Kidney (tissue), 13 donors: ENCODE measurements at regions not wholly inside any gene's neighbourhood (a gene's known extent, or its start where the extent isn't known, plus 50 kb on each side); places are given as distances from the start of the nearest gene placed in this dataset.

Source experiments
- DNase-seq, 5 donors: peaks; one replicate each; pipeline ENCODE4 v3.0.0-alpha.2; 2013 to 2020
- FAIRE-seq: peaks from 2 replicates; lab custom pipeline; 2012; peaks lifted over from hg19 to GRCh38; lab: Jason Lieb, UNC
- H3K27ac ChIP-seq, 2 donors: one replicate each; pipeline ENCODE4 v1.7.0; 2013; ENCODE audit warnings: low read depth in 2 of 2, low read length in 2 of 2, inconsistent platforms in 1 of 2
- H3K27me3 ChIP-seq: one replicate; pipeline ENCODE4 v1.7.1; 2013; ENCODE audit warnings: low read length, inconsistent platforms; ENCODE audit not compliant: control insufficient read depth, insufficient read depth
- H3K36me3 ChIP-seq, 3 donors: one replicate each; pipeline versions ENCODE4 v1.7.0 to v1.7.1; 2013; ENCODE audit warnings: low read length in 3 of 3, control low read depth in 1 of 3, inconsistent platforms in 1 of 3; ENCODE audit not compliant: insufficient read depth in 3 of 3, control insufficient read depth in 2 of 3
- H3K4me1 ChIP-seq, 3 donors: one replicate each; pipeline versions ENCODE4 v1.7.0 to v1.7.1; 2013; ENCODE audit warnings: low read length in 3 of 3, inconsistent platforms in 1 of 3, low read depth in 1 of 3; ENCODE audit not compliant: control insufficient read depth in 2 of 3, insufficient read depth in 2 of 3
- H3K4me3 ChIP-seq, 3 donors: one replicate each; pipeline versions ENCODE4 v1.7.0 to v1.8.1; 2013; ENCODE audit warnings: low read length in 3 of 3, control low read depth in 1 of 3, inconsistent platforms in 1 of 3
- H3K9ac ChIP-seq, 3 donors: one replicate each; pipeline versions ENCODE4 v1.7.0 to v1.7.1; 2013; ENCODE audit warnings: low read length in 3 of 3, control low read depth in 1 of 3, inconsistent platforms in 1 of 3
- H3K9me3 ChIP-seq, 3 donors: one replicate each; pipeline versions ENCODE4 v1.7.0 to v1.7.1; 2013; ENCODE audit warnings: low read length in 3 of 3, control low read depth in 1 of 3, inconsistent platforms in 1 of 3; ENCODE audit not compliant: control insufficient read depth in 2 of 3, insufficient read depth in 1 of 3
- intact Hi-C: fragments of 100-400 bp; cut with DNase I; formaldehyde crosslinking; loops from one replicate; pipeline ENCODE4 v1.11.1; 2022
- TF ChIP-seq, protein P1 (sequence below): IDR thresholded peaks from 3 replicates; pipeline ENCODE4 v1.5.1; 2012; ENCODE audit warnings: mild to moderate bottlenecking, moderate library complexity, borderline replicate concordance; ENCODE audit not compliant: insufficient read depth; ENCODE audit errors: extremely low read depth
- donor health status: control.
- donor health status: control.
- donor health status: control.
- donor health status: control.
- donor health status: control.
- donor health status: DM: yes; HTN: yes; CAD: no.
- donor health status: Normal renal cell carcinoma (clear cell type).

GRCh38 chr4:144868309-144868708 is 222.4 kb downstream of the HHIP start:
- FAIRE-seq = no peak
- H3K36me3 ChIP-seq = no peaks in the 10 kb centered on the region
- H3K9ac ChIP-seq = no peak overlapping the region
- H3K4me1 ChIP-seq = no peaks in the 10 kb centered on the region
- H3K27ac ChIP-seq = no peak overlapping the region
- H3K27me3 ChIP-seq = no peaks in the 10 kb centered on the region
- TF ChIP-seq, protein P1, sequence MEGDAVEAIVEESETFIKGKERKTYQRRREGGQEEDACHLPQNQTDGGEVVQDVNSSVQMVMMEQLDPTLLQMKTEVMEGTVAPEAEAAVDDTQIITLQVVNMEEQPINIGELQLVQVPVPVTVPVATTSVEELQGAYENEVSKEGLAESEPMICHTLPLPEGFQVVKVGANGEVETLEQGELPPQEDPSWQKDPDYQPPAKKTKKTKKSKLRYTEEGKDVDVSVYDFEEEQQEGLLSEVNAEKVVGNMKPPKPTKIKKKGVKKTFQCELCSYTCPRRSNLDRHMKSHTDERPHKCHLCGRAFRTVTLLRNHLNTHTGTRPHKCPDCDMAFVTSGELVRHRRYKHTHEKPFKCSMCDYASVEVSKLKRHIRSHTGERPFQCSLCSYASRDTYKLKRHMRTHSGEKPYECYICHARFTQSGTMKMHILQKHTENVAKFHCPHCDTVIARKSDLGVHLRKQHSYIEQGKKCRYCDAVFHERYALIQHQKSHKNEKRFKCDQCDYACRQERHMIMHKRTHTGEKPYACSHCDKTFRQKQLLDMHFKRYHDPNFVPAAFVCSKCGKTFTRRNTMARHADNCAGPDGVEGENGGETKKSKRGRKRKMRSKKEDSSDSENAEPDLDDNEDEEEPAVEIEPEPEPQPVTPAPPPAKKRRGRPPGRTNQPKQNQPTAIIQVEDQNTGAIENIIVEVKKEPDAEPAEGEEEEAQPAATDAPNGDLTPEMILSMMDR = no peak
- H3K9me3 ChIP-seq = no peaks in the 10 kb centered on the region
- DNase-seq = no peak
- no peak overlapping the region for H3K4me3 ChIP-seq
- intact Hi-C loops = no loop called here

DNA sequence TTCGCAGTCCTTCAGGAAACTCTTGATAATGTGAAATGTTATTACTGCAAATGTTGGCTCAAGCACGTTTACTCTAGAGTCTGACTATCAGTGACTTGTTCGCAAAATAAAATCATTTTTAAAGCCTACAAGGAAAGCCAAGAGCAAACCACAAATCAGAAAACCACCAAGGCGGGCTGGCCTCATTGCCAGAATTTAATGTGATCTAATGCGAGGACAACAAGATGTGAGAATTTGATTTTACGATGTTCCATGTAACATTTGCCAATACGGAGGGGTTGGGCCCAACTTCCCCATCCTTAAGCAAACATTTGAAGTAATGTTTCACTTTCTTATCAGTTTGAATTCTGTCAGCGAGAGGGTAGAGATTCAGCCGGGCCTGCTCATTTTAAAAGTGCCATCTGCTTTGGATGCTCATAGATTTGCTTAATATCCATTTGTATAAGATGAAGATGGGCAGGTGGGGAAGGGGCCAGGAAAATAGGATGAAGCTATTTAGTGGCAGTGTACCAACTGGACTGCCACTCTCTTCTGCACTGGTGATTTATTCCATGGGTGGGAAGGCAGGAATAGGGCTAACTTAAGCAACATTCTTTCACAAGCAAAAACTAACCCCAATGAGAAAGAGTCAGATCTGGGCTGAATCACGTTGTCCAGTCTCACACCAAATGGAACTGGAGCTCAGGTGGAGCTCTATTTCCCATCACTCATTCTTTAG is 225.3 kb downstream of the ANAPC10 start:
- no peak overlapping the region for H3K4me3 ChIP-seq
- no peaks in the 10 kb centered on the region for H3K4me1 ChIP-seq
- H3K27ac ChIP-seq = no peak overlapping the region
- TF ChIP-seq, protein P1 = no peak
- DNase-seq (peak in 3 of 5 donors; percentile 18 to 59 (median 48)), FAIRE-seq (no peak)
- no peaks in the 10 kb centered on the region for H3K9me3 ChIP-seq
- no peaks in the 10 kb centered on the region for H3K36me3 ChIP-seq
- no peaks in the 10 kb centered on the region for H3K27me3 ChIP-seq
- intact Hi-C loops = no loop called here
- H3K9ac ChIP-seq = no peak overlapping the region

DNA sequence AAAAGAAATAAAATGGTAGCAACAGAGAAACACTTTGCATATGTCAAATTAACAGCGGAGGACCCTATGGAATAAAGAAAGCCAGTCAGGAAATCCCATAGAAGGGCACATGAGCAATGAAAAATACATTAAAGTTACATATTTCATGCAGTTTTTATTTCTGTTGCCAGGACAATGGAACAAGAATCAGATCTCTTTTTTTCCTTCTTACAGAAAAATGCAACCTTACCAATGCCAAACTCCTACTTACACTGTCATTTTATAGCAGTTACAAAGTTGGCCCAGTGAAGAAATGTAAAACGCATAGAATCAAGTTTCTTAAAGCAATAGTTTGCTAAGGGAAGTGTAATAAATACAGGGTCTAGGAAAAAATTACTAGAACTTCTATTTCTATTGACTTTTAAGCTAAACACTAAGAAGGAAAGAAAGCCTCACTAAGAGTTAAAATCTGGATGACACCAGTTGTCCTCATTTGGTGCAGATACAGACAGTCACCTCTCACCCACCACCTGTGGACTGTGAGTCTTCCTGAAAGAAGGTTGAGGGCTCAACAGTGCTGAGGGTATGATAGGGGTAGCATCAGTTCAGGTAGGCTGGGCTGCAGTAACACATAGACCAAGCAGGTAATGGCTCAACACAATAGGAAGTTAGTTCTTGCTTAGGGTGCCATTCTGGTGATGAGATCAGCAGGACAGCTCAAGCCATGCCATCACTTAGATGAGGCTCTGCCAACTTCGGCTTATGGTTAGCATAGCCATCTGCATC is 224.6 kb downstream of the ANAPC10 start:
- Histone ChIP-seq H3K4me1 (no peaks in the 10 kb centered on the region), H3K9ac (no peak overlapping the region), H3K27ac (no peak overlapping the region), H3K27me3 (no peaks in the 10 kb centered on the region), H3K4me3 (no peak overlapping the region), H3K9me3 (no peaks in the 10 kb centered on the region), H3K36me3 (no peaks in the 10 kb centered on the region)
- FAIRE-seq (no peak), DNase-seq (no peak)
- TF ChIP-seq, protein P1 = no peak
- intact Hi-C loops = no loop called here
